Fibroblast of mammary gland (primary cell): ENCODE measurements at regions not wholly inside any gene's neighbourhood (a gene's known extent, or its start where the extent isn't known, plus 50 kb on each side); places are given as distances from the start of the nearest gene placed in this dataset.

Experiments
- DNase-seq: peaks from one replicate; pipeline ENCODE4 v3.0.0-alpha.2; 2010; ENCODE audit warnings: low read depth
- H3K4me3 ChIP-seq: 2 replicates; pipeline ENCODE4 v1.5.1; 2011; ENCODE audit warnings: low read depth, mild to moderate bottlenecking, low read length, moderate library complexity; ENCODE audit not compliant: control insufficient read depth
- CTCF ChIP-seq: conservative IDR thresholded peaks from 2 replicates; pipeline ENCODE4 v1.5.1; 2011; ENCODE audit warnings: low read depth, low read length, inconsistent platforms; ENCODE audit not compliant: control insufficient read depth, insufficient read depth

GRCh38 chr2:236934656-236935055 lies 151.0 kb upstream of the COPS8 start:
- no peak for DNase-seq
- no peak overlapping the region for H3K4me3 ChIP-seq
- TF ChIP-seq CTCF: no peak

- DNase-seq: no peak
- TF ChIP-seq CTCF: no peak
- no peak overlapping the region for H3K4me3 ChIP-seq
Observed at GRCh38 chr2:236935083-236935482, 150.6 kb upstream of the COPS8 start.

GRCh38 chr2:236935631-236936445 lies 149.9 kb upstream of the COPS8 start:
- TF ChIP-seq CTCF: no peak
- no peak for DNase-seq
- H3K4me3 ChIP-seq: no peak overlapping the region

GRCh38 chr2:236936446-236936940 lies 149.2 kb upstream of the COPS8 start:
- TF ChIP-seq CTCF: no peak
- DNase-seq: no peak
- H3K4me3 ChIP-seq: no peak overlapping the region

DNA sequence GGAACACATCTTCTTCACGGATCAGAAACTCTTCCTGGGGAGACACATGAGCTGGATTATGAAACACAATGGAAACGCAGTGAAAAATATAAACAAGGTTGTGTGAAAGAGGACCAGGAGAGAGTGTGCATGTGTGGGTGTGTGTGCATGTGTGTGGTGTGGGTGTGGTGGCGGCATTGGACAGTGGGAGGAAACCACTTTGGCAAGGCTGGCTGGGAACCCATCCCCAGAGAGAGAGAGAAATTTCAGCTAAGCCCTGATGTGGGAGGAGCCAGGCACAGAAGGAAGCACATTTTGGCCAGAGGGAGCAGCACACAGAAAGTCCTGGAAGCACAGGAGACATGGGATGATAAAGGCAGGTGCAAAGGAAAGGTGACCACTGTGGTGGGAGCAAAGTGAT lies 147.6 kb upstream of the COPS8 start:
- no peak for TF ChIP-seq CTCF
- H3K4me3 ChIP-seq: no peak overlapping the region
- no peak for DNase-seq

DNA sequence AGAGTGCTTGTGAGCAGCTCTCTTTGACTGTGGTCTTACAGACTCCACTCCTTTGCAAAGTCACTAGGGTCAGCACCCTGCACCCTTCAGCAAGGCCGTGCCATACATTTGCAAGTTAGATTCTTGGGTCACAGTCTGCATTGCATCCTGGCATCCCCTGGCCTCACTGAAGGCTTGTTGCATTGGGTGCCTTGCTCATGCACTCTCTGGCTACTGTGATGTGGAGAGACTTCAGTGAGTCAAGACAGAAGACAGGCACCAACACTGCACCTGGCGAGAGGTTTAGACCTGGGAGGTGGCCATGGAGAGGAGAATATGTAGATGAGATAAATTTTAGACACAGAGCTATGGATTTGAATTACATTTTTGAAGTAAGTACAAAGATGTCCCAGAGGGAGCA lies 146.4 kb upstream of the COPS8 start:
- H3K4me3 ChIP-seq: no peak overlapping the region
- no peak for TF ChIP-seq CTCF
- no peak for DNase-seq
